Cardiac fibroblast (primary cell): ENCODE measurements at regions not wholly inside any gene's neighbourhood (a gene's known extent, or its start where the extent isn't known, plus 50 kb on each side); places are given as distances from the start of the nearest gene placed in this dataset.
"Not testable (repeated sequence)": the region's sequence is repeated elsewhere in the genome, so short reads cannot be mapped to it uniquely, and the experiment has no call there.

Experiments
- DNase-seq, 2 donors: peaks; one replicate each; pipeline versions ENCODE4 v3.0.0 to v3.0.0-alpha.2; 2010; ENCODE audit warnings: low read depth in 2 of 2
- H3K4me3 ChIP-seq, 2 donors: replicated peaks in 1 of 2; 1 replicate in 1 of 2; 2 replicates in 1 of 2; pipeline ENCODE4 v1.5.1; 2011; ENCODE audit warnings: low read depth in 2 of 2, low read length in 2 of 2, mild to moderate bottlenecking in 2 of 2, moderate library complexity in 1 of 2
- CTCF ChIP-seq: IDR thresholded peaks from one replicate; pipeline ENCODE4 v1.5.1; 2011; ENCODE audit warnings: low read depth, mild to moderate bottlenecking, low read length, inconsistent platforms

DNA sequence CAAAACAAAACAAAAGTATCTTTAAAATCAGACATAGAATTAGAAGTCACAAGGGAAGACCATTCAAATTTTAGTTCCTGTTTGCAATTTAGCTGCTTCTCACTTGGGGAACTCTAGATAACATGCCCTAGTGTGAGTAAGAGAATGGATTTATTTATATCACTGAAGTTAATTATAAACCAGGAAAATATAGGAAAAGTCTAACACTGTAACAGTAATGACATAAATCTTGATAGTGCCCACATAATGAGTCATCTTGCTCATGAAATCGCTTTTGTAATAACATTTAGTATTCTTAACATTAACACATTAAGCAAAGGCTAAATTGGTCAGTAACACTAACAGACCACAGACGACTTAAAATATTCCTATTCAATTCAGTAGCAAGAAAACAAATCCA lies 710.7 kb downstream of the STPG2 start:
- no peak for DNase-seq
- H3K4me3 ChIP-seq = no peak overlapping the region
- TF ChIP-seq CTCF = no peak

DNA sequence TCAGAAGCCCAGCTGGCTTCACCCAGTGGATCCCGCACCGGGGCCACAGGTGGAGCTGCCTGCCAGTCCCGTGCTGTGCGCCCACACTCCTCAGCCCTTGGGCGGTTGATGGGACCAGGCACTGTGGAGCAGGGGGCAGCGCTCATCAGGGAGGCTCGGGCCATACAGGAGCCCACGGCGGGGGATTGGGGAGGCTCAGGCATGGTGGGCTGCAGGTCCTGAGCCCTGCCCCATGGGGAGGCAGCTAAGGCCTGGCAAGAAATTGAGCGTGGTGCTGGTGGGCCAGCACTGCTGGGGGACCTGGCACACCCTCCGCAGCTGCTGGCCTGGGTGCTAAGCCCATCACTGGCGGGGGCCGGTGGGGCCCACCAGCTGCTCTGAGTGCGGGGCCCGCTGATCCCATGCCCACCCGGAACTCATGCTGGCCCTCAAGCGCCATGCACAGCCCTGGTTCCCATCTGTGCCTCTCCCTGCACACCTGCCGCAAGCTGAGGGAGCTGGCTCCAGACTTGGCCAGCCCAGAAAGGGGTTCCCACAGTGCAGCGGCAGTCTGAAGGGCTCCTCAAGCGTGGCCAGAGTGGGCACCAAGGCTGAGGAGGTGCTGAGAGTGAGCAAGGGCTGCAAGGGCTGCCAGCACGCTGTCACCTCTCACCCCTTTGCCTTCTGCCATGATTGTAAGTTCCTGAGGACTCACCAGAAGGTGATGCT lies 705.1 kb downstream of the STPG2 start:
- not testable (repeated sequence) for H3K4me3 ChIP-seq, DNase-seq

GRCh38 chr4:97453186-97453585 lies 690.1 kb downstream of the STPG2 start:
- no peak for TF ChIP-seq CTCF
- DNase-seq = no peak
- H3K4me3 ChIP-seq = no peak overlapping the region

DNA sequence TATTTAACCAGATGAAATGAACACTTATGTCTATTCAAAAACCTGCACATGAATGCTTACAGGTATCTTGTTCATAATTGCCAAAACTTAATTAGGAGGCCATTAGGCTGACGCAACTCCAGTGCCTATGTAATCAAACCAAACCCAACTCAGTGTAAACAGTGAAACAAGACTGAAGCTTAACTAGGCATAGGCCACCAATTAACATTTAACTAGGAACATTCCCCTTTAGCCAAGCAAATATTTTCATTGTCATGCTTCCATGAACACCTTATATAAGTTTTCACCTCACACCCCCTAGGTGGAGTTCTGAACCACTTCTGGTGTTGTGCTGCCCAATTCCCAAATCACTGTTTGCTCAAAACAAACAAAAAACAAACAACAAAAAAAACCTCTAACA lies 686.0 kb downstream of the STPG2 start:
- no peak for TF ChIP-seq CTCF
- H3K4me3 ChIP-seq = no peak overlapping the region
- no peak for DNase-seq

DNA sequence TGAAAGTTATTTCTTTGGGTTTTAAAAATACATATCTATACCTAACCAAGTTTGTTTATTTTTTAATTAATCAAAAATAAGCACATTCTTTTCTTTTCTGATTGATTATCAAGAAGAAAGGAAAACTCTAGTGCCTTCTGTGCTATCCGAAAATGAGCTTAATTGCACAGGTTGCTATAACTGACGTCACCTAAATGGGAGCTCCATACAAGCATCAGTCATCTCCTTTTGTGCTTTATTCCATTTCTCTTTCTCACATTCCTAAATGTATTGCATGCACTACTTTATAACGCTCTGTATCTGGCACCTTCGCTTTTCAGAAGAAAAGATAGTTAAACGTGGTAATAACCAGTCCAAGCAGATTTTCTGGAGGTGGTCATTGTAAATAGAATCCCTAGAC lies 675.0 kb downstream of the STPG2 start:
- no peak overlapping the region for H3K4me3 ChIP-seq
- TF ChIP-seq CTCF = no peak
- no peak for DNase-seq

DNA sequence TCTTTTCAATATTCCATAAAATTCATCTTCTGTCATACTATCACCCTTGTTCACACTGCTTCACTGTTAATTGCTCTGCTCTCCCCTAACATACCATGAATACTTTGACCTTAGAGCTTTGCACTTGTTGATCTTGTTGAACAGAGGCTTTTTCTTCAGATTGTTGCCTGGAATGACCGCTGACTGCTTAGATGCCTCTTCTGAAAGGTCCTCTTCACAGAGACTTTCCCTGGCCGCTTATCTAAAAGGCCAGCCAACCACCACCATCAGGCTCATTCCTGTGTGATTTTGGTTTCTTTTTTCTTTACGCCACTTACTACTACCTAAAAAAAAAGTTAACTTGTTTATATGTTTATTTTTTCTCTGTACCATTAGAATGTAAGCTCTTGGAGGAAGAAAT lies 667.7 kb downstream of the STPG2 start:
- H3K4me3 ChIP-seq = no peak overlapping the region
- TF ChIP-seq CTCF = no peak
- DNase-seq = no peak

DNA sequence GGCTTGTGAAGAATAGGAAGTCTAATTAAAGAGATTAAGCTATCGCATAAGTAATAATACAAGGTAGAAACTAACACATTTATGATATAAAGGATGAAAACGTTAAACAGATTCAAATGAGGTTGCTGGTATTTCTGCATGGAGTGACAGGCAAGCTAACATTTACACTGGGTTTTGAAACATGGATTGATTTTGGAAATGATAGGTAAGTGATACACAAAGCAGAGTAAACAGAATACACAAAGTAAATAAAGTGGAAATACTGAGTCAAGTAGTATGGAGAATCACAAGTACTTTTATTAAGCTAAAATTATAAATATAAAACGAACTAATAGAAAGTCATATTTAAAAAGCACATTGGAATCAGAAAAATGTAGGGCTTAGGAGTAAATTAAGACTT lies 665.3 kb downstream of the STPG2 start:
- no peak for DNase-seq
- no peak for TF ChIP-seq CTCF
- H3K4me3 ChIP-seq = no peak overlapping the region
